ENCODE measurements at regions not wholly inside any gene's neighbourhood (a gene's known extent, or its start where the extent isn't known, plus 50 kb on each side); places are given as distances from the start of the nearest gene placed in this dataset.
A peak's percentile ranks its signal among the peaks of the same experiment; 100 is the strongest.

DNA sequence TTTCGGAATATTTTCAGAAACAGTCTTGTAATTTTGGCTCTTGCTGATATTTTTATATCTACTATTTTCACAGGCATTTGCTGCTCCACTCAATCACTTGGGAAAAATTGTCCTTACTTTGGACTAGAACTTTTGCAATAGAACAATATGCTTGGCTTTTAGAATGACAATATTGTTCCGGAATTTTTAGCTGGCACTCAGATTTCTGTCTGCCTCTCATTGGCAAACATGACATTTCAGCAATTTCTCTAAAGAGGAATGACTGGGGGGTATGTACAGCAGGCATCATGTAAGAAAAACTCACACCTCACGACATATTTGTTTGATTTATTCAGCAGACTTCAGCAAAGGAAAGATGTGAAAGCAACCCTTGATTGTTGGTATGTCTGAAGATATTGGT is 243.6 kb upstream of the GPRIN3 start:
- TF ChIP-seq, protein P1, sequence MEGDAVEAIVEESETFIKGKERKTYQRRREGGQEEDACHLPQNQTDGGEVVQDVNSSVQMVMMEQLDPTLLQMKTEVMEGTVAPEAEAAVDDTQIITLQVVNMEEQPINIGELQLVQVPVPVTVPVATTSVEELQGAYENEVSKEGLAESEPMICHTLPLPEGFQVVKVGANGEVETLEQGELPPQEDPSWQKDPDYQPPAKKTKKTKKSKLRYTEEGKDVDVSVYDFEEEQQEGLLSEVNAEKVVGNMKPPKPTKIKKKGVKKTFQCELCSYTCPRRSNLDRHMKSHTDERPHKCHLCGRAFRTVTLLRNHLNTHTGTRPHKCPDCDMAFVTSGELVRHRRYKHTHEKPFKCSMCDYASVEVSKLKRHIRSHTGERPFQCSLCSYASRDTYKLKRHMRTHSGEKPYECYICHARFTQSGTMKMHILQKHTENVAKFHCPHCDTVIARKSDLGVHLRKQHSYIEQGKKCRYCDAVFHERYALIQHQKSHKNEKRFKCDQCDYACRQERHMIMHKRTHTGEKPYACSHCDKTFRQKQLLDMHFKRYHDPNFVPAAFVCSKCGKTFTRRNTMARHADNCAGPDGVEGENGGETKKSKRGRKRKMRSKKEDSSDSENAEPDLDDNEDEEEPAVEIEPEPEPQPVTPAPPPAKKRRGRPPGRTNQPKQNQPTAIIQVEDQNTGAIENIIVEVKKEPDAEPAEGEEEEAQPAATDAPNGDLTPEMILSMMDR (IDR thresholded peaks at IDR 0.05; ENCODE audit: control insufficient read depth, insufficient read depth, low read depth, low read length, missing control alignments), result no peak
- H3K4me3 ChIP-seq (ENCODE audit: control insufficient read depth, low read depth, low read length), result no peak overlapping the region
- DNase-seq (ENCODE audit: low read depth), result no peak

DNA sequence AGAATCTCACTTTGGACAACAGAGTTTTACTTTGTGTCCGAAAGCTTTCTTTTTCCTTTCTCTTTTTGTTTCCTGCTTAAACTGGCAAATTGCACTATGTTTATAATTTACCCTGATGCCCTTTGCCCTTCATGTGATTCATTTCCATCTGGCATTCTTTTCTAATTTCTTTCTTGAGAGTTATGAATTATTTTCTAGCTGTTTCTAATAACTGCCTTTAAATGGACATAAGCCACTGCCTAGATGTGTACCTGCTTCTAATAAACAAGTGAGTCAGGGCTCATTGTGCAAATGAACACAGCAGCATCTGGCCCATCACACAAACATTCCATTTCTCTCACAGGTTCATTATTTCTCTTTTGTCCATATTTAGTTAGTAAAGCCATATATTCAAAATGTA is 242.3 kb upstream of the GPRIN3 start:
- no peak for DNase-seq (ENCODE audit: low read depth)
- TF ChIP-seq, protein P1 (IDR thresholded peaks at IDR 0.05; ENCODE audit: control insufficient read depth, insufficient read depth, low read depth, low read length, missing control alignments), result no peak

DNA sequence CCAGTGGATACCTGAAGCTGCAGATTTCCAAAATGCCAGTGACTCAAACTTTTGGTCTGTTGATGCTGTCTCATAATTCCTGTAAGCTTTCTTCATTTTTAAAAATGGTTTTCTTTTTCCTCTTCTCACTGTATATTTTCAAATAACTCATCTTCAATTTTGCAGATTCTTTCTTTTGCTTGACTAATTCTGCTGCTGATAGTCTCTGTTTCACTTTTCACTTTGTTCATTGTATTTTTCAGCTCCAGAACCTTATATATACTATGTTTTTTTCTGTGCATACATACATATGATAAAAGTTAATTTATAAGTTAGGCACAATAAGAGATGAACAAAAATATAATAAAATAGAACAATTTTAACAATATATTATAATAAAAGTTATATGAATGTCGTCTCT is 237.7 kb upstream of the GPRIN3 start:
- no peak for DNase-seq (ENCODE audit: low read depth)
- TF ChIP-seq, protein P1 (IDR thresholded peaks at IDR 0.05; ENCODE audit: control insufficient read depth, insufficient read depth, low read depth, low read length, missing control alignments), result no peak
- no peak overlapping the region for H3K4me3 ChIP-seq (ENCODE audit: control insufficient read depth, low read depth, low read length)

More for the DNA sequence above, 242.3 kb upstream of the GPRIN3 start:
- H3K4me3 ChIP-seq (ENCODE audit: control insufficient read depth, low read depth, low read length), result no peak overlapping the region

DNA sequence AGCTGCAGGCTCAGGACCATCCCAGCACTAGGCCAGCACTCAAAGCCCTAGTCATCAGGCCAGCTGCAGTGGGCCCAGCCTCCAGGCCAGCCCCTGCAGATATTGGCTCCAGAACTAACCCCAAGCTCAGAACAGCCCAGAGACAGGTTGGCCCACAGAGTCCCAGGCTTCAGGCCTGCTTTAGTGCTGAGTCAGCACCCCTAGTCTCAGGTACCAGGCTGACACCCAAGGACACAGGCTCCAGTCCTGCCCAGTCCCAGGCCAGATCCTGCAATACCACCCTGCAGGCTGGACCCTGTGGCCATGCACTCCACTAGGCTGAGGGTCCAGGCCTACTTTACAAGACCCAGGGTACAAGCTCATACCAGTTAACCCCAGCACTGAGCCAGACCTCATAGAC is 234.4 kb upstream of the GPRIN3 start:
- TF ChIP-seq, protein P1 (IDR thresholded peaks at IDR 0.05; ENCODE audit: control insufficient read depth, insufficient read depth, low read depth, low read length, missing control alignments), result no peak
- DNase-seq (ENCODE audit: low read depth), result no peak

DNA sequence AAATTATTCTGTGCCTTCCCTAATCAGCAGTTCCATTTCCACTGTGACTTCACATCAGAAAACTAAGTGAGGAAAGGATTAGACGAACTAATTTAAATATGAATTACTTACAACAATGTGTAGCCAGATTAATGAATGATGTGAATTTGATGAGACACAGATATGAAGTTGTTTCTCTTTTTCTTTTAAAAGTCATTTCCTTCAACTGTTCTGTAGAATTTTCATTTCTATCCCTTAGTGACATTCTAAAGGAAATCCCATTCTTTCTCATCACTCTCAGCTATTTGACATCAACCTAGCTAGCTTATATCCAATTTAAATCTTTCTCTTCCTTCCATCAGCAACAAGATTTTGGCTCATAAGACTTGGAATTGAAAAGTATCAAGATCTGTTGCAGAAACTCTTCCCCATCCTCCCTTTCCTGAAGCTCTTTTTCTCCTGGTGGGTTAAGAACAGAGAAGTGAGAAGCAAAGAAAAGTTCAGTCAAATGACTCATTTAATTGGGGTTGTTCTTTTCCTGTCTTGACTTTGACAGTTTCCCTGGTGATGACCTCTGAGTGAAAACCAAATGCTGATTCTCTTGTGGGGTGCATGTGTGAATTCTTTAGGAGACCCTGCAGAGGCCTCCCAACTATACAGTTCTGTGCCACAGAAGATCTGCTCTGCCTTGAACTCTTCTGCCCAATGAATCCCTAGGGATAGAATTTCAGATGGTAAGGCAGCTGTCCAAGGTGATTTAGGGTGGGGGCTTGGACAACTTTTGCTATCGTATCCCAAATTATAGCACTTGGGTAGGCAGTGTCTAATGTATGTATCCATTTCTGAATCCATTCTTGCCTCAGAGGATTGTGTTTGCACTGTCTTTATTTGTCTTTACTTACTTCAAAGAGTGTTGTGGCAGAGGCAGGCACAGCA is 232.5 kb upstream of the GPRIN3 start:
- TF ChIP-seq, protein P1 (IDR thresholded peaks at IDR 0.05; ENCODE audit: control insufficient read depth, insufficient read depth, low read depth, low read length, missing control alignments), result no peak
- DNase-seq (ENCODE audit: low read depth), result no peak
- no peak overlapping the region for H3K4me3 ChIP-seq (ENCODE audit: control insufficient read depth, low read depth, low read length)

More for the DNA sequence above, 234.4 kb upstream of the GPRIN3 start:
- H3K4me3 ChIP-seq (ENCODE audit: control insufficient read depth, low read depth, low read length), result no peak overlapping the region

DNA sequence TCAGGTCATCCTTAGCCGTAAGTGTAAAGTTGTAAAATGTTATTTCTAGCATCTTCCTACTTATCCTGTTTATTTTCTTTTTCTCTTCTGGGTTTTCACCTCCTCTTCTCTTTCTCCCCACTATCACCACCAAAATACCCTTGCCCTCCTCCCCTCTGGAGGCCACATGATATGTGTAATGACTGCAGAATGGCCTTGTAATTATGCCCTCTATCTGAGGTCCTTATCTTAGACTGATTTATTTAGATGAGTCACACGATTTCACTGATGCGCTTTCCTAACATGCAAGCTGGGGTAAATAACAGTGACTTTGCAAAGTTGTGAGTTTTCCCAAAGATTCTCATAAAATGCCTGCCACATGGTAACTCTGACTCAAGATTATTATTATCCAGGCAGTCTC is 231.8 kb upstream of the GPRIN3 start:
- peak; percentile 75 for DNase-seq (ENCODE audit: low read depth)
- TF ChIP-seq, protein P1 (IDR thresholded peaks at IDR 0.05; ENCODE audit: control insufficient read depth, insufficient read depth, low read depth, low read length, missing control alignments), result no peak
- no peak overlapping the region for H3K4me3 ChIP-seq (ENCODE audit: control insufficient read depth, low read depth, low read length)
